NCI-H510A (cell line): ENCODE measurements at regions not wholly inside any gene's neighbourhood (a gene's known extent, or its start where the extent isn't known, plus 50 kb on each side); places are given as distances from the start of the nearest gene placed in this dataset.
"Not testable (repeated sequence)": the region's sequence is repeated elsewhere in the genome, so short reads cannot be mapped to it uniquely, and the experiment has no call there.

Source experiments
- DNase-seq: peaks from one replicate; lab custom pipeline; 2025; lab: John Stamatoyannopoulos, UW

DNA sequence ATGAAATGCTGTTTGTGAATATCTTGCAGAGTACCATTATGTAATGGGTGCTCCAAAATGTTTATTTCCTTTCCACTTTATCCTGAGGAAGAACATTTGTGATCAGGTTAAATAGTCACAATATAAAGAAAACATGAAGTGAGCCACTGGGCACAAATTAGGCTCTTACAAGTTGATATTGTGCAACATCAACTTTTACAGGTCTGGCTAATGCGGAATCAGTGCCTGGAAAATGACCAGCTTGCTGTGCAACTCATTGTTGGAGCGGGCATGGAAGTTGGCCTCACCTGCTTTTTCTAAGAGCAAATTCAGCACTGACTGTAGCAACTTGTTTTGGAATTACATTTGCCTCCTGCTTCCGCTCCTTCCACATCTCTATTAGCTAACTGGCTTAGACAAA lies 216.9 kb upstream of the PLPPR1 start:
- no peak for DNase-seq

DNA sequence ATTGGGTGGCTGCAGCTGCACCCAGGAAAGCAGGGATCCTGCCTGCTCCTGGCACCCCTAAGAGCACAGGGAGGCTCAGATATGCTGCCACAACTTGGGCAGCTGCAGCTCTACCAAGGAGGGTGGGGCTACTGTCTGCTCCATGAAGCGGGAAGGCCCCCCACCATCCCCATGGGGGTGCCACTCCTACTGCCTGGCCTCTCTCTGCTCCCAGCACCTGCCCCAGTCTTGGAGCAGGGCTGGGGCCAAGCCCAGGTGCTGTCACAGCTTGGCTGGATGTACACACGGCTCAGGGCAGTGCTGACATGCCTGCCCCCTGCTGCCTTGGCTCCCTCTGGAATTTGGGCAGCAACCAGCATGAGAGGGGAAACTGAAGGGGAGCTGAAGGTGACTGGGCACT lies 214.7 kb upstream of the PLPPR1 start:
- DNase-seq, result no peak

GRCh38 chr9:100819980-100820379 lies 208.5 kb upstream of the PLPPR1 start:
- no peak for DNase-seq

DNA sequence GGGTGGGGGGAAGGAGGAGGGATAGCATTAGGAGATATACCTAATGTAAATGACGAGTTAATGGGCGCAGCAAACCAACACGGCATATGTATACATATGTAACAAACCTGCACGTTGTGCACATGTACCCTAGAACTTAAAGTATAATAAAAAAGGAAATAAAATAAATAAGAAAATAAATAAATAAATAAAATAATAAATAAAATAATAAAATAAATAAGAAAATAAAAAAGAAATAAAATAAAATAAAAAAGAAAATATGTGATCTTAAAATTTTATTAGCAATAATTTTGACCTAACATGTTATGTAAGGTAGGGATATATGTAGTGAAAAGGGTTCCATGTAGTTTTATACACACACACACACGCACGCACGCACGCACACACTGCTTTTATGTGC lies 195.5 kb upstream of the PLPPR1 start:
- not testable (repeated sequence) for DNase-seq

GRCh38 chr9:100838857-100839256 lies 189.7 kb upstream of the PLPPR1 start:
- DNase-seq, result no peak

DNA sequence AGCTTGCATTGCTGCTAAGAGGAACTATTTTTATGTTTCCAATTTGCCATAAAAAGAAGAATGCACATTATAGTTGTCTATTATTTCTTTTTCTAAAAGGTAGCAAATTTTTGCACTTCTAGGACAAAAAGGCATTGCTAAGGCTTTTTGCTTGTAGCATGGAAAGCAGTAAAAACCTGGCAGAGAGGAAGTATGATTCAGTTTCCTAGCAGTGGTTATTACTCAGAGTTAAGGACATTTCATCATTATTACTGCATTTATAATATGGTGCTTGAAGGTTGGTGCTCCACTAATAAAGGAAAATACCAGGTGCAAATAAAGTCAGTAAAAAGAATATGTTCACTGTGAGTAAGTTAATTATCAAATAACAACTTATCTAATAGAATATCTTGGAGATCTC lies 179.8 kb upstream of the PLPPR1 start:
- DNase-seq, result no peak

DNA sequence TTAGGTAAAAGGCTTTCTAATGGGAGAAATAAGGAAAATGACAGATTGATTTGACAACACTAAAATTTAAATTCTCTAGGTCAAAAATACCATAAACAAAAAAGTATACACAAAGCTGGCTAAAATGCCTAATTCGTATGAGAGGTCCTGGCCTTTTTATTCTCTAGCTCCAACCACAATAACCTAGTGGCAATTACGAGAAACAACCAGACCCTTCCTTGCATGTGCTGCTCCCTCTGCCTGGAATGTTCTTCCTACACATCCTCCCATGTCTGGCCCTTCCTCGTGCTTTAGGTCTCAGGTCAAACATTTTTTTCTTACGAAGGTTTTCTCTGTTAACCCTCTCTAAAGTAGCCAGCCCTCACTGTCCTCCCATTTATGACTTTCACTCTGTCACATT lies 176.4 kb upstream of the PLPPR1 start:
- no peak for DNase-seq

DNA sequence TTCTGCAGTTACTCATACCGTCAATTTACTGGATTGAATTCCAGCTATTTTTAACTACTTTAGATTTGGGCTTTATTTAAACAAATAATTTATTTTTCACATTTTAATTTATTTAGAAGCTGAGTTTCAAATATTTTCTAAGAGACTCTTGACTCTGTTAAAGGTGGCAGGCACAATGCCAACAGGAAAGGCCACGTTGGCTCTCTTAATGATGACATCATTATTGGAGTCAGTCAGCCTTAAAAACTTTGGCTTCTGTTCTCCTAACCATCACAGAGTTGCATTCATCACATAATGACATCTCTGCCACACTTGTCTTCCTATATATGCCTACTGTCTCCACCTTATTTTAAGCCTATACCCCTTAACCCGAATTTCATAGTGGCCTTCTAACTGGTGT lies 172.3 kb upstream of the PLPPR1 start:
- DNase-seq, result no peak

DNA sequence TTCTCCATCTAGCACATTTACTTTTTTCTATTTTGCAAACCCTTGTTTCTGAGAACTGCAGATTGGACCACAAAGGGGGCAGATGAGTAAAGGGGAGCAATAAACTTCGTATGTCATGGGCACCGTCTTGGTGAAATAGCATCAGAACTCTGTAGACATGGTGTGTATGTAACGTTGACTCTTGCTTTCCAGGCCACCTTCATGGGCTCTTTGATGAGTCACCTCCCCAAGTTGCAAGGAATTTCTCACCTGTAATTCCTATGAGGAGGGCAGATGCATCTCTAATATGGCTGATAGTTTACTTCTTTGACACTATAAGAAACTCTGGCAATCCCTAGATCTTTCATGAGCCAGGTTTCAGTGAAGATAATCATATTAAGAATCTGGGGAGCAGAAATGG lies 163.4 kb upstream of the PLPPR1 start:
- no peak for DNase-seq

DNA sequence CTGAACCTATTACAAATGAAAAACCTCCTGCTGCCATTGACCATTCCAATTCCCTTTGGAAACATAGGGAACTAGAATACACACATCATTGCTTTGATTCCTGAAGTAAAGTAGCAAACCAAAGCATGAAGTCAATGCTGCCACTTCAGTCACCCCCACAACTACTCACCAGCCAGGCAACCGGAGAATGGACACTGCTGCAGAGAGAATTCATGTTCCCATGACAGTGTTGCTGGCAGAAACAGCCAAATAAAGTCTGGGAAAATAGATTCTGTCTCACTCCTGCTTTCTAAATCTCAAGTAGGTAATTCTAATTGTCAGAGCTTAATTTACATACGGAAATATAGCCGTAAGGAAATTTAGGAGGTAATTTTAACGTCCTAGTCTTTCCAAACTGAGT lies 162.9 kb upstream of the PLPPR1 start:
- no peak for DNase-seq

- no peak for DNase-seq
Measured at GRCh38 chr9:100869326-100869725, 159.2 kb upstream of the PLPPR1 start.

DNA sequence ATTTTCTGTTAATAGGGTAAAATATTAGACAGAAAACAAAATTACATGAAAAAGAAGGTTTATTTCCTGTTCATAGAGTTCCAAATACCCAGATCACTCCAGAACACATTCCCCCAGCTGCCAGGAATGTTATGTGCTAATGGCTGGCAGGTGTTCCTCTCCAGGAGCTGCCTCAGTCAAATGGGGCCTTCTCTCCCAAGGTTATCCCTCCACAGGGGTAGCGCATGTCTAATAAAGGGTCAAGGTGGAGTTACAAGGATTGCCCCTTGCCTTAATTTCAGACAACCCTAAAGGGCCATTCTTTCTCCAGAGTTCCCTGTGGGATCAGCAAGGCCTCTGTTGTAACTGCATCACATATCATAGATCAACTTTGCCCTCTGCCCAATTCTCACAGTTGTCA lies 148.6 kb upstream of the PLPPR1 start:
- no peak for DNase-seq

GRCh38 chr9:100880284-100880683 lies 148.2 kb upstream of the PLPPR1 start:
- no peak for DNase-seq

- DNase-seq, result no peak
Measured at GRCh38 chr9:100884518-100884917, 144.0 kb upstream of the PLPPR1 start.

DNA sequence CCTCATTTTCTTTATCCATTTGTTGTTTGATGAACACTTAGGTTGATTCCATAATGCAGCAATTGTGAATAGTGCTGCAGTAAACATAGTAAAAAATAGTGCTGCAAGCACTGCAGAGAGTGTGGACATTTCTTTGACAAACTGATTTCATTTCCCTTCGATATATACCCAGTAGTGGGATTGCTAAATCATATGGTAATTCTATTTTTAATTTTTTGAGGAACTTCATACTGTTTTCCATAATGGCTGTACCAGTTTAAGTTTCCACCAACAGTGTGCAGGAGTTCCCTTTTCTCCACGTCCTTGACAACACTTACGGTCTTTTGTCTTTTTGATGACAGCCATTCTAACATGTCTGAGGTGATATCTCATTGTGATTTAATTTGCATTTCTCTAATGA lies 138.2 kb upstream of the PLPPR1 start:
- DNase-seq, result no peak

GRCh38 chr9:100911273-100911672 lies 117.3 kb upstream of the PLPPR1 start:
- no peak for DNase-seq

- DNase-seq, result no peak
Measured at GRCh38 chr9:100913257-100913656, 115.3 kb upstream of the PLPPR1 start.

- no peak for DNase-seq
Measured at GRCh38 chr9:100914266-100914665, 114.3 kb upstream of the PLPPR1 start.

DNA sequence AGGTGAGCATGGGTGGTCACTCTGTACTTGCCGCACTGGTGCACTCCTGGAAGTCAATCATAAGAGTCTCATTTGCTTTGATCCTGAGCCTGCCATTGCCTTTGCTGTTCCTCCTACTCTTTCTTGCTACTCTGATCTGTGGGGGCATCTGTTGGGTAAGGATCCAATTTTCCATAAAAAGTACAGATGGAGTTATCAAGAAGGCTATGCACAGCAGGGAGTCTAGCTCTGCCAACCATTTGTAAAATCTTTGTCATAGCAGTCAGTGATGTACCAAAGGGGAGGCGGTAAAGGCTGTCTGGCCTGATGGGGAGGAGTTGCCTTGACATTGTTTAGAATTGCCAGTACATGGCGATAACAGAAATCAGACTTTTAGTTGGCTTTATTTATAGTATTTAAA lies 109.0 kb upstream of the PLPPR1 start:
- no peak for DNase-seq

DNA sequence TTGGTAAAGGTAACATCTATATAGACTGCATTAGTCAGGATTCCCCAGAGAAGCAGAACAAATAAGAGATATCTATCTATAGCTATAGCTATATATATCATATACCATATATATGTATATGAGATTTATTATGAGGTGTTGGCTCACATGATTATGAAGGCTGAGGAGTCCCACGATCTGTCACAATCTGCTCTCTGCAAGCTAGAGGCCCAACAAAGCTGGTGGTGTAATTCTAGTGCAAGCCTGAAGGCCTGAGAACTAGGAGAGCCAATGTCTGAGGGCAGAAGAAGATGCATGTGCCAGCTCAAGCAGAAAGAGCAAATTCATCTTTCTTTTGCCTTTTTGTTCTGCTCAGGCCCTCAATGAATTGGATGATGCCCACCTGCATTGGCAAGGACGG lies 102.2 kb upstream of the PLPPR1 start:
- no peak for DNase-seq

- no peak for DNase-seq
Measured at GRCh38 chr9:100927763-100928162, 100.8 kb upstream of the PLPPR1 start.

GRCh38 chr9:100933656-100934055 lies 94.9 kb upstream of the PLPPR1 start:
- DNase-seq, result no peak

GRCh38 chr9:100937382-100937781 lies 91.1 kb upstream of the PLPPR1 start:
- no peak for DNase-seq

GRCh38 chr9:100938507-100938906 lies 90.0 kb upstream of the PLPPR1 start:
- no peak for DNase-seq

DNA sequence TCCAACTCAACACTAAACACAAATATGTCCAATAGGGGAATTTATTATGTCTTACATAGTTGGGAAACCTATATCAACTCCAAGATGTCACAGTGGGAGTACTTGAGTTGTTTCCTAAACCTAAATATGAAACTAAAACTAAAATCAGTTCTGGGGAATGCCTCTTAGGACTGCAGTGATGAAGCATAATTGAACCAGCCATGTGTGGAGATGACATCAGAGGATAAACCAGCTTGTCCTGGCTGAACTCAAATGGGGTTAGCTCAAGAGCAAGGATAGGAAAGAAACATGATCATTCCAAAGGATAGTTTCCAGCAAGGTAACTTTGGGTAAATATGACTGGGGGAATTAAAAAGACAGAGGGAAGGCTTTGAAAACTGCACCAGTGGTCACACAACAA lies 88.9 kb upstream of the PLPPR1 start:
- DNase-seq, result no peak
